ENCODE measurements at regions not wholly inside any gene's neighbourhood (a gene's known extent, or its start where the extent isn't known, plus 50 kb on each side); places are given as distances from the start of the nearest gene placed in this dataset.

DNA sequence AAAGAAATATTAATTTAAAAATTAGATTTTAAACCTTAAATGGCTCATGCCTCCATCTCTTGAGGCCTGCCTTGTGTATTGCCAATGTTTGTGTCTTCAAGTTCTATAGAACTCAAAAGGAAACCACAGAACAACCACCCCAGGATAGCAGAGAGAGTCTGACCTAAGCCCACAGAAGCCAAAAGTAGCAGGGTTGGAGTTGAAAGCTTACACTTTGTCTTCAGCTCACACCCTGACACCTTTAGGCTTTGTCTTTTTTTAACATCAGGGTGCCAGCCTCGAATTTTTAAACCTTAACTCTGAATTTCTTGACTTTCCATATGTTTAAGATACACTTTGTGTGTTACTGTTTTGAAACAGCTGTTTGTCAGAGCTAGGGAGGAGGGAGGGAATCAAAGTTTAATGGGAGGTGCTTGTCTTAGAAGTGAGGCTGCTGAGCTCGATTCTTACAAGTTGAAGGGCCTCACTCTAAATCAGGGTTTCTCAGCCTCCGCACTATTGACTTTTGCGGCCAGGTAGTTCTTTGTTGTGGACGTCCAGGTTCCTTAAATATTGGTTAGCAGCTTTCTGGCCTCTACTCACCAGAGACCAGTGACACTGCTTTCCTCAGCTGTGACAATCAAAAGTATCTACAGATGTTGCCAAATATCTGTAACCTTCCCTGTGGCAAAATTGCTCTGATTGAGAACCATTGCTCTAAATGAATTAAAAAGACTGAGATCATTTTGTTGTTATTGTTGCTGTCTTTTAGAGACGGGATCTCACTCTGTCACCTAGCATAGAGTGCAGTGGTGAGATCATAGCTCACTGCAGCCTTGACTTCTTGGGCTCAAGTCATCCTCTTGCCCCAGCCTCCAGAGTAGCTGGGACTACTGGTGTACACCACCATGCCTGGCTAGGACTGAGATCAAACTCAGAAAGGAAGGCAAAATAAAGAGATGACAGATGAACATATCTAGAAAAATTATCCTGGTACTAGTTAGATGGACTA lies 139.2 kb upstream of the EOMES start:
- TF ChIP-seq CTCF (IDR thresholded peaks at IDR 0.05; ENCODE audit: low read depth, low read length), result no peak

DNA sequence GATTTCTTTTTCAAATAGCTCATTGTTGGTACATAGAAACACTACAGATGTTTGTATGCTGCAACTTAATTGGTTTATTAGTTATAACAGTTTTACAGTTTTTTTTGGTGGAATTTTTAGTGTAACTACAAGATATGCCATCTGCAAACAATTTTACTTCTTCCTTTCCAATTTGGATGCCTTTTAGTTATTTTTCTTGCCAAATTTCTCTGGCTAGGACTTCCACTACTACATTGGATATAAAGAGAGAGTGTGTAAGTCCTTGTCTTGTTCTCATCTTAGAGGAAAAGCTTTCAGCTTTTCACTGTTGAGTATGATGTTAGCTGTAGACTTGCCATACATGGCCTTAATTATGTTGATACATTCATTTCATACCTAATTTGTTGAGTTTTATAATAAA lies 143.6 kb upstream of the EOMES start:
- DNase-seq (ENCODE audit: extremely low read depth, low read depth), result no peak
- TF ChIP-seq CTCF (IDR thresholded peaks at IDR 0.05; ENCODE audit: low read depth, low read length), result no peak

More for the DNA sequence above, 139.2 kb upstream of the EOMES start:
- DNase-seq (ENCODE audit: extremely low read depth, low read depth), result no peak

- no peak for TF ChIP-seq CTCF (IDR thresholded peaks at IDR 0.05; ENCODE audit: low read depth, low read length)
- DNase-seq (ENCODE audit: extremely low read depth, low read depth), result no peak
These were observed 147.0 kb upstream of the EOMES start for GRCh38 chr3:27869152-27869551.

GRCh38 chr3:27877061-27878013 lies 155.2 kb upstream of the EOMES start:
- TF ChIP-seq CTCF (IDR thresholded peaks at IDR 0.05; ENCODE audit: low read depth, low read length), result no peak
- DNase-seq (ENCODE audit: extremely low read depth, low read depth), result no peak

DNA sequence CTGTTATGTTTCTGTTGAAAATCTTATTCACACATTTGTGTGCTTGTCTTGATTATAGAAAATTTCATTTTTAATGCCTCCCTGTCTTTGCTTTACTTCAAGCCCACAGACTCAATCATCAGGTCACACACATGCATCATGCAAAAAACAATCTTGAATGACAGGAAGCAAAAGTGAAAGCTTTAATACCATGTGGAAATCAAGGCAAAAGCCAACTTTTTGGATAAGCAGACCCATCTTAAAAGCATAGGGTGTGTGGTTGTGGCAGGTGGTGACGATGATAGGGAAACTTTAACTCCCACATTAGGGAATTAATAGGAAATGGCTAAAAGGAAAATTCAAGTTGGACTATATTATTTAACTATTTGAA lies 155.9 kb upstream of the EOMES start:
- TF ChIP-seq CTCF (IDR thresholded peaks at IDR 0.05; ENCODE audit: low read depth, low read length), result no peak
- DNase-seq (ENCODE audit: extremely low read depth, low read depth), result no peak

GRCh38 chr3:27880969-27881892 lies 159.1 kb upstream of the EOMES start:
- no peak for DNase-seq (ENCODE audit: extremely low read depth, low read depth)
- no peak for TF ChIP-seq CTCF (IDR thresholded peaks at IDR 0.05; ENCODE audit: low read depth, low read length)

Measured in AG09319 (cell line).